Neural cell (in vitro differentiated cells): ENCODE measurements at regions not wholly inside any gene's neighbourhood (a gene's known extent, or its start where the extent isn't known, plus 50 kb on each side); places are given as distances from the start of the nearest gene placed in this dataset.

Experiments used
- H2AFZ ChIP-seq: fragments of 200-600, 300-800 bp; sonication (generic), shearing (Covaris generic); 2 replicates; pipeline ENCODE4 v1.6.0; 2014; ENCODE audit warnings: low read depth, mild to moderate bottlenecking, antibody characterized with exemption, low read length, moderate library complexity
- H3F3A ChIP-seq: fragments of 200-600 bp; shearing (Covaris generic); 2 replicates; pipeline ENCODE4 v1.6.1; 2016; ENCODE audit warnings: mild to moderate bottlenecking, moderate library complexity, mixed read lengths, antibody characterized with exemption, low read length; ENCODE audit not compliant: insufficient read depth, poor library complexity, severe bottlenecking
- H3K27ac ChIP-seq: fragments of 200-600, 300-800 bp; sonication (generic), shearing (Covaris generic); 2 replicates; pipeline ENCODE4 v1.5.1; 2014; ENCODE audit warnings: mild to moderate bottlenecking, low read length, moderate library complexity
- H3K27me3 ChIP-seq: fragments of 300-800, 200-600 bp; sonication (generic), shearing (Covaris generic); 2 replicates; pipeline ENCODE4 v1.6.0; 2014; ENCODE audit warnings: mild to moderate bottlenecking, low read depth, low read length, moderate library complexity; ENCODE audit not compliant: insufficient read depth
- H3K36me3 ChIP-seq: fragments of 300-800, 200-600 bp; sonication (generic), shearing (Covaris generic); 2 replicates; pipeline ENCODE4 v1.5.1; 2014; ENCODE audit warnings: mild to moderate bottlenecking, antibody characterized with exemption, low read length, moderate library complexity; ENCODE audit not compliant: insufficient read depth
- H3K4me2 ChIP-seq: fragments of 300-800, 200-600 bp; sonication (generic), shearing (Covaris generic); 2 replicates; pipeline ENCODE4 v1.6.0; 2014; ENCODE audit warnings: mild to moderate bottlenecking, low read length
- H3K4me3 ChIP-seq: fragments of 300-800, 200-600 bp; sonication (generic), shearing (Covaris generic); 2 replicates; pipeline ENCODE4 v1.5.1; 2014; ENCODE audit warnings: mild to moderate bottlenecking, low read length, moderate library complexity
- H3K79me2 ChIP-seq: fragments of 200-600 bp; shearing (Covaris generic); replicated peaks from 2 replicates; pipeline ENCODE4 v1.6.0; 2014; ENCODE audit warnings: mild to moderate bottlenecking, low read length, moderate library complexity; ENCODE audit not compliant: insufficient read depth
- H3K9ac ChIP-seq: fragments of 300-800, 200-600 bp; sonication (generic), shearing (Covaris generic); 2 replicates; pipeline ENCODE4 v1.6.1; 2016; ENCODE audit warnings: mild to moderate bottlenecking, low read length, mixed read lengths
- H3K9me2 ChIP-seq: fragments of 200-600 bp; shearing (Covaris generic); 2 replicates; pipeline ENCODE4 v1.6.1; 2016; ENCODE audit warnings: mild to moderate bottlenecking, low read length, mixed read lengths; ENCODE audit not compliant: insufficient read depth
- H3K9me3 ChIP-seq: fragments of 200-600, 300-800 bp; sonication (generic), shearing (Covaris generic); 2 replicates; pipeline ENCODE4 v1.6.1; 2016; ENCODE audit warnings: mild to moderate bottlenecking, mixed run types, low read length, moderate library complexity, mixed read lengths
- H4K20me1 ChIP-seq: fragments of 200-600 bp; shearing (Covaris generic); 2 replicates; pipeline ENCODE4 v1.6.1; 2016; ENCODE audit warnings: mild to moderate bottlenecking, mixed run types; ENCODE audit not compliant: insufficient read depth
- EP300 ChIP-seq: fragments of 450-650 bp; conservative IDR thresholded peaks from 2 replicates; pipeline ENCODE4 v1.6.1; 2014; ENCODE audit warnings: antibody characterized with exemption, mild to moderate bottlenecking, moderate library complexity; ENCODE audit not compliant: poor library complexity, severe bottlenecking
- EZH2 ChIP-seq: fragments of 200-600, 300-800 bp; shearing (Covaris generic), sonication (generic); IDR thresholded peaks from 2 replicates; pipeline ENCODE4 v1.6.1; 2014; ENCODE audit warnings: antibody characterized with exemption, low read length, borderline replicate concordance, mild to moderate bottlenecking; ENCODE audit not compliant: insufficient read depth, poor library complexity, severe bottlenecking
- MXI1 ChIP-seq: fragments of 450-650 bp; conservative IDR thresholded peaks from 2 replicates; pipeline ENCODE4 v1.6.1; 2014; ENCODE audit warnings: antibody characterized with exemption, mild to moderate bottlenecking; ENCODE audit not compliant: poor library complexity, severe bottlenecking
- POLR2AphosphoS5 ChIP-seq: IDR thresholded peaks from 2 replicates; pipeline ENCODE4 v1.6.1; 2012
- RAD21 ChIP-seq: fragments of 450-650 bp; conservative IDR thresholded peaks from 2 replicates; pipeline ENCODE4 v1.6.1; 2014; ENCODE audit warnings: antibody characterized with exemption, mild to moderate bottlenecking, moderate library complexity
- SMC3 ChIP-seq: fragments of 450-650 bp; conservative IDR thresholded peaks from 2 replicates; pipeline ENCODE4 v1.6.1; 2014; ENCODE audit warnings: antibody characterized with exemption, mild to moderate bottlenecking, moderate library complexity; ENCODE audit not compliant: poor library complexity
- TAF1 ChIP-seq: IDR thresholded peaks from 2 replicates; pipeline ENCODE4 v1.6.1; 2012; ENCODE audit warnings: low read depth
- TF ChIP-seq, protein P1 (sequence below): fragments of 450-650 bp; IDR thresholded peaks from 2 replicates; pipeline ENCODE4 v1.5.1; 2014; ENCODE audit warnings: antibody characterized with exemption, mild to moderate bottlenecking, moderate library complexity; ENCODE audit not compliant: poor library complexity, severe bottlenecking
- TF ChIP-seq, protein P2 (sequence below): IDR thresholded peaks from 2 replicates; pipeline ENCODE4 v1.6.1; 2012; ENCODE audit warnings: borderline replicate concordance

DNA sequence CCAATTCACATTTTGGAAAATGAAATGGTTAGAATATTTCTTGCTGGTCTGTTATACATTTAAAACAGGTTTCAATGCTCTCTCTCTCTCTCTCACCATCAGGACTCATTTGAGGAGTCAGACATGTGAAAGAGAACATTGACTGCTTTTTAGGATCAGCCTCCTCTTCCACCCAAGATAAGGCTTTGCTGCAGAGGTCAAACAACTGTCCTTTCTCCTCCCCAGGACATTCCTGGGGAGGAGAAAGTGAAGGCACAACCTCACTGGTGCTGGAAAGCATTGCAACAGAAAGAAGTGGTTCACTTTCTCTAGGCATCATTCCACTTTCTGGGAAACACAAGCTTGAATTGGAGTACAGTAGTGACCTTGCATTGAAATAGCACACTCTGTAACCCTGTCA, 409.1 kb upstream of the NR2F2 start:
- TF ChIP-seq EZH2: no peak
- TF ChIP-seq TAF1: no peak
- no peak for TF ChIP-seq EP300
- no peak for TF ChIP-seq MXI1
- no peak for TF ChIP-seq POLR2AphosphoS5
- no peak for TF ChIP-seq SMC3
- TF ChIP-seq, protein P1, sequence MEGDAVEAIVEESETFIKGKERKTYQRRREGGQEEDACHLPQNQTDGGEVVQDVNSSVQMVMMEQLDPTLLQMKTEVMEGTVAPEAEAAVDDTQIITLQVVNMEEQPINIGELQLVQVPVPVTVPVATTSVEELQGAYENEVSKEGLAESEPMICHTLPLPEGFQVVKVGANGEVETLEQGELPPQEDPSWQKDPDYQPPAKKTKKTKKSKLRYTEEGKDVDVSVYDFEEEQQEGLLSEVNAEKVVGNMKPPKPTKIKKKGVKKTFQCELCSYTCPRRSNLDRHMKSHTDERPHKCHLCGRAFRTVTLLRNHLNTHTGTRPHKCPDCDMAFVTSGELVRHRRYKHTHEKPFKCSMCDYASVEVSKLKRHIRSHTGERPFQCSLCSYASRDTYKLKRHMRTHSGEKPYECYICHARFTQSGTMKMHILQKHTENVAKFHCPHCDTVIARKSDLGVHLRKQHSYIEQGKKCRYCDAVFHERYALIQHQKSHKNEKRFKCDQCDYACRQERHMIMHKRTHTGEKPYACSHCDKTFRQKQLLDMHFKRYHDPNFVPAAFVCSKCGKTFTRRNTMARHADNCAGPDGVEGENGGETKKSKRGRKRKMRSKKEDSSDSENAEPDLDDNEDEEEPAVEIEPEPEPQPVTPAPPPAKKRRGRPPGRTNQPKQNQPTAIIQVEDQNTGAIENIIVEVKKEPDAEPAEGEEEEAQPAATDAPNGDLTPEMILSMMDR: no peak
- H3K27ac ChIP-seq: no peak overlapping the region

DNA sequence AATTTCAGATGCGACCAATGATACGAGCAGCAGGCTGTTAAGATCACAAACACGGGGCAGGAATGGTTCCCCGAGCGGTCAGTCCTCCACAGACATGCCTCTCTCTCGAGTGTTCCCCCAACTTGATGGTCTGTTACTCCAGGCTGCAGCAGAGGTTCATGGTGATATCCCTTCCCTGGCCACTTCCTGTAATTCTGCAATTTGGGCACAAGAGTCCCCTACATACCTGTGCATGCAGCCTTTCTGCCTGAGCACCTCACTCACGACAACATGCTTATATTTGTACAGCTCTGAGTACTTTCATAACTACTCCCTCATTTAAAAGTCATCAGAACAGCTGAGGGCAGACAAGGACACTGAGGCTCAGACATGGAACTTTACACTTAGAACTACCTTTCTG, 408.1 kb upstream of the NR2F2 start:
- Histone ChIP-seq H3F3A (no peaks in the 10 kb centered on the region), H3K27me3 (no peaks in the 10 kb centered on the region), H3K4me3 (no peak overlapping the region), H3K9me2 (no peaks in the 10 kb centered on the region), H3K9me3 (no peaks in the 10 kb centered on the region), H3K79me2 (no peaks in the 10 kb centered on the region), H3K9ac (no peak overlapping the region), H4K20me1 (no peaks in the 10 kb centered on the region), H2AFZ (no peak overlapping the region), H3K27ac (no peak overlapping the region), H3K4me2 (no peak overlapping the region), H3K36me3 (no peaks in the 10 kb centered on the region)
- TF ChIP-seq EZH2 (no peak), RAD21 (no peak), TAF1 (no peak), EP300 (no peak), MXI1 (no peak)
- TF ChIP-seq, protein P2, sequence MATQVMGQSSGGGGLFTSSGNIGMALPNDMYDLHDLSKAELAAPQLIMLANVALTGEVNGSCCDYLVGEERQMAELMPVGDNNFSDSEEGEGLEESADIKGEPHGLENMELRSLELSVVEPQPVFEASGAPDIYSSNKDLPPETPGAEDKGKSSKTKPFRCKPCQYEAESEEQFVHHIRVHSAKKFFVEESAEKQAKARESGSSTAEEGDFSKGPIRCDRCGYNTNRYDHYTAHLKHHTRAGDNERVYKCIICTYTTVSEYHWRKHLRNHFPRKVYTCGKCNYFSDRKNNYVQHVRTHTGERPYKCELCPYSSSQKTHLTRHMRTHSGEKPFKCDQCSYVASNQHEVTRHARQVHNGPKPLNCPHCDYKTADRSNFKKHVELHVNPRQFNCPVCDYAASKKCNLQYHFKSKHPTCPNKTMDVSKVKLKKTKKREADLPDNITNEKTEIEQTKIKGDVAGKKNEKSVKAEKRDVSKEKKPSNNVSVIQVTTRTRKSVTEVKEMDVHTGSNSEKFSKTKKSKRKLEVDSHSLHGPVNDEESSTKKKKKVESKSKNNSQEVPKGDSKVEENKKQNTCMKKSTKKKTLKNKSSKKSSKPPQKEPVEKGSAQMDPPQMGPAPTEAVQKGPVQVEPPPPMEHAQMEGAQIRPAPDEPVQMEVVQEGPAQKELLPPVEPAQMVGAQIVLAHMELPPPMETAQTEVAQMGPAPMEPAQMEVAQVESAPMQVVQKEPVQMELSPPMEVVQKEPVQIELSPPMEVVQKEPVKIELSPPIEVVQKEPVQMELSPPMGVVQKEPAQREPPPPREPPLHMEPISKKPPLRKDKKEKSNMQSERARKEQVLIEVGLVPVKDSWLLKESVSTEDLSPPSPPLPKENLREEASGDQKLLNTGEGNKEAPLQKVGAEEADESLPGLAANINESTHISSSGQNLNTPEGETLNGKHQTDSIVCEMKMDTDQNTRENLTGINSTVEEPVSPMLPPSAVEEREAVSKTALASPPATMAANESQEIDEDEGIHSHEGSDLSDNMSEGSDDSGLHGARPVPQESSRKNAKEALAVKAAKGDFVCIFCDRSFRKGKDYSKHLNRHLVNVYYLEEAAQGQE: no peak

More for the DNA sequence above, 409.1 kb upstream of the NR2F2 start:
- Histone ChIP-seq H3K9ac (no peak overlapping the region), H3K36me3 (no peaks in the 10 kb centered on the region), H3K9me2 (no peaks in the 10 kb centered on the region), H3K4me2 (no peak overlapping the region), H3K9me3 (no peaks in the 10 kb centered on the region), H3K27me3 (no peaks in the 10 kb centered on the region), H3F3A (no peaks in the 10 kb centered on the region), H2AFZ (no peak overlapping the region), H3K4me3 (no peak overlapping the region), H4K20me1 (no peaks in the 10 kb centered on the region), H3K79me2 (no peaks in the 10 kb centered on the region)

DNA sequence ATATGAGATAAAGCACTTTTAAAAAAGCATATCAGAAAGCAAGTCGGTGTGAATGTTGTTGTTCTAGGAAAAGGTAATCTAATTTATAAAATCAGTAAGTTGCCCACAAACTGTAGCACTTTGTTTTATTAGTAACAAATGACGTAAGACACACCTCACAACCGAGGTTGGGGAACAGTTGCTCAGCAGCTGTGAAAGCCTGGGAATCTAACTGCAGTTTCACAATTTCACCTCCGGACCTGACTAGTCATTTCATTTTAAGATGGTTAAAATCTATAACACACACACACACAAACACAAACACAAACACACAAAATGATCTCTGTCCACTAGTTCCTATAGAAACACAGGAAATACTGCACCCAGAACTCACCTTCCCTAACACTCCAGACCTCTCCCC, 406.7 kb upstream of the NR2F2 start:
- Histone ChIP-seq H2AFZ (no peak overlapping the region), H3K79me2 (no peaks in the 10 kb centered on the region), H3K27ac (no peak overlapping the region), H3K27me3 (no peaks in the 10 kb centered on the region), H3K36me3 (no peaks in the 10 kb centered on the region), H3K4me2 (no peak overlapping the region), H3K9me2 (no peaks in the 10 kb centered on the region), H4K20me1 (no peaks in the 10 kb centered on the region), H3K4me3 (no peak overlapping the region), H3K9me3 (no peaks in the 10 kb centered on the region), H3F3A (no peaks in the 10 kb centered on the region), H3K9ac (no peak overlapping the region)
- no peak for TF ChIP-seq EZH2
- TF ChIP-seq, protein P1: no peak
- no peak for TF ChIP-seq EP300
